NCI-H345 treated with DMSO at 0.1 percent for 48 hours (cell line): ENCODE measurements at regions not wholly inside any gene's neighbourhood (a gene's known extent, or its start where the extent isn't known, plus 50 kb on each side); places are given as distances from the start of the nearest gene placed in this dataset.
"Not testable (repeated sequence)": the region's sequence is repeated elsewhere in the genome, so short reads cannot be mapped to it uniquely, and the experiment has no call there.

ENCODE experiments used
- DNase-seq: peaks from one replicate; lab custom pipeline; 2025; ENCODE audit not compliant: unreplicated experiment; lab: John Stamatoyannopoulos, UW

GRCh38 chr17:77562361-77562760 is 396.1 kb upstream of the TNRC6C start:
- not testable (repeated sequence) for DNase-seq

- DNase-seq = no peak
Observed at GRCh38 chr17:77563439-77564102, 394.9 kb upstream of the TNRC6C start.

- DNase-seq = no peak
Observed at GRCh38 chr17:77564278-77564920, 394.1 kb upstream of the TNRC6C start.

GRCh38 chr17:77565166-77565565 is 393.3 kb upstream of the TNRC6C start:
- no peak for DNase-seq

GRCh38 chr17:77566151-77566550 is 392.4 kb upstream of the TNRC6C start:
- no peak for DNase-seq

- no peak for DNase-seq
Observed at GRCh38 chr17:77566566-77567138, 391.9 kb upstream of the TNRC6C start.

- DNase-seq = no peak
Observed at GRCh38 chr17:77568540-77568939, 390.0 kb upstream of the TNRC6C start.

- DNase-seq = no peak
Observed at GRCh38 chr17:77569846-77570564, 388.5 kb upstream of the TNRC6C start.

- no peak for DNase-seq
Observed at GRCh38 chr17:77570565-77570898, 388.0 kb upstream of the TNRC6C start.

GRCh38 chr17:77571155-77571981 is 387.1 kb upstream of the TNRC6C start:
- DNase-seq = no peak

- no peak for DNase-seq
Observed at GRCh38 chr17:77572065-77572601, 386.4 kb upstream of the TNRC6C start.

- DNase-seq = peak; percentile 44
Observed at GRCh38 chr17:77572851-77573250, 385.7 kb upstream of the TNRC6C start.

- DNase-seq = no peak
Observed at GRCh38 chr17:77577491-77577890, 381.0 kb upstream of the TNRC6C start.

GRCh38 chr17:77579131-77579530 is 379.4 kb upstream of the TNRC6C start:
- no peak for DNase-seq

- DNase-seq = no peak
Observed at GRCh38 chr17:77579682-77580081, 378.8 kb upstream of the TNRC6C start.

- DNase-seq = no peak
Observed at GRCh38 chr17:77580531-77581270, 377.8 kb upstream of the TNRC6C start.

GRCh38 chr17:77581480-77581879 is 377.0 kb upstream of the TNRC6C start:
- no peak for DNase-seq

GRCh38 chr17:77585142-77585860 is 373.2 kb upstream of the TNRC6C start:
- DNase-seq = no peak

GRCh38 chr17:77590951-77591735 is 367.4 kb upstream of the TNRC6C start:
- DNase-seq = no peak
